Erythroblast (primary cell): ENCODE measurements at regions not wholly inside any gene's neighbourhood (a gene's known extent, or its start where the extent isn't known, plus 50 kb on each side); places are given as distances from the start of the nearest gene placed in this dataset.

Experiments used
- DNase-seq, 2 experiments: peaks; one replicate each; lab custom pipeline; 2025; lab: John Stamatoyannopoulos, UW
- GATA1 ChIP-seq: IDR thresholded peaks from 2 replicates; pipeline ENCODE4 v1.6.1; 2011; ENCODE audit warnings: low read depth, mild to moderate bottlenecking, control low read depth, low read length, moderate library complexity
- POLR2A ChIP-seq: IDR thresholded peaks from 2 replicates; pipeline ENCODE4 v1.6.1; 2011; ENCODE audit warnings: mild to moderate bottlenecking, low read length

DNA sequence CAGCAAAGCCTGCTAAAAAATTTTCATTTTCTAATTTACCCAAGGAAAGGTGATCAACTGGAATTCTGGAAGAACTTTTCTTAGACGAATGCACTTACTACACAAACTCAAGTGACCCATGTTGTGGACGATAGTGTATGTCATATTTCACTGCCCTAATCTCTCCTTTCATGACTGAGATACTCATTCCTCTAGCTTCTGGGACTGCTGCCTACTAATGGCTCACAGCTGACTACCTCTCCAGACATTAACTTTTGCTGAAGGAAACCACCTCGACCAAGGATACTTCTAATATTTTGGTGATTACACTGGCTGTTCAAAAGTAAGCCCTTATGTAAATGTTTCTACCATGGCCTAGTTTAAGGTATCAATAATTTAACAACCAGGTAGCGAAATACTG, 959.9 kb upstream of the GHITM start:
- TF ChIP-seq GATA1: no peak
- TF ChIP-seq POLR2A: no peak
- no peak for DNase-seq

DNA sequence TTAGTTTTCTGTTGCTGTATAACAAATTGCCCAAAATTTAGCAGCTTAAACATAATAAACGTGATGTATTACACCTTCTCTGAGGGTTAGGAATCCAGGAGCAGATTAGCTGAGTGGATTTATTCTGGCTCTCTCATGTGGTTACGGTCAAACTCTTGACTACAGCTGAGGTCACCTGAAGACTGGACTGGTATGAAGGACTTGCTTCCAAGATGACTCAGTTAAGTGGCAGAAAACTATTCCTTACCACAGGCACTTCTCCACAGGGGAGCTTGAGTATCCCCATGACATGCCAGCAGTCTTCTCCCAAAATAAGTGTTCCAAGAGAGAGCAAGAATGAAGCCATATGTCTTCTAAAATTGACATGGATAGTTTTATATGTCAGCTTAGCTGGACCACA, 957.2 kb upstream of the GHITM start:
- no peak for DNase-seq
- TF ChIP-seq GATA1 (no peak), POLR2A (no peak)

- TF ChIP-seq POLR2A (no peak), GATA1 (no peak)
Observed at GRCh38 chr10:83184641-83185040, 954.7 kb upstream of the GHITM start.

GRCh38 chr10:83190614-83191013, 948.7 kb upstream of the GHITM start:
- TF ChIP-seq POLR2A: no peak
- no peak for TF ChIP-seq GATA1
- DNase-seq: no peak

More at GRCh38 chr10:83184641-83185040, 954.7 kb upstream of the GHITM start:
- no peak for DNase-seq

DNA sequence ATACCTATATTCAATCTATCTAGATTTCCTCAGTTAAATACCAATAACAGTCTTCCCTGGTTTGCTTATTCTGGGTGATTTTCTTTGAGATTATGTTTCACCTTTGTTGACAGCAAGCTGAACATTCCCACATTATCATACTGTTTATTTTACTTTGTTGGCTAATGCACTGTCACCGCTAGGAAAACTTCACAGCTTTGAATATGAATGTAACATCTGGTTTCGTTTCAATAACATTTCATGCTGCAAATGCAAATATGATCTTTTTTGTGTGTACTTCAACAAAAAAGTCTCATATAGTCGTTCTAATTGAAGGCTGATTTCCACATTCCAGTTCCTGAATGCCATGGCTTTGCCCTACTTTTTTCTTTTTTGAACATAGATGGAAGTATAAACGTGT, 946.3 kb upstream of the GHITM start:
- no peak for TF ChIP-seq GATA1
- TF ChIP-seq POLR2A: no peak

GRCh38 chr10:83195021-83195420, 944.3 kb upstream of the GHITM start:
- TF ChIP-seq POLR2A: no peak
- TF ChIP-seq GATA1: no peak
- DNase-seq: no peak

More for the DNA sequence above, 946.3 kb upstream of the GHITM start:
- DNase-seq: no peak

GRCh38 chr10:83199374-83199773, 939.9 kb upstream of the GHITM start:
- DNase-seq: no peak
- TF ChIP-seq GATA1 (no peak), POLR2A (no peak)

DNA sequence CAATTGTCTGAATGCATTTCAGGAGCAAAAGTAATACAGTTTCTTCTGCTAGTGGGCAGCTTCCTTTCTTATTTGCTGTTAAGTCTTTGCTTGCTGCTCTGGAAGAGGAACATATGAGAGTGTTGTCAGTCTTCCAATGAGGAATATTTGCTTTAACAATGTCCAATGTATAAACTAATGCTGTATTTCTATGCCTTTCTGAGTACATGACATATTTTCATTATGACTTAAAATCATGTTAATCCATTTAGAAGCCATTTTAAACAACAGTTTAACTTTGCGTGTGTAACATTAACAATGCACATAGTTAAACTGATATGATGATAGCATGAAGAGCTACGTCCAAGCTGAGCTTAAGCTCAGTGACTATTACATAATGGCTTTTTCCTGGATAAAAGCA, 933.4 kb upstream of the GHITM start:
- TF ChIP-seq POLR2A (no peak), GATA1 (no peak)
- no peak for DNase-seq

DNA sequence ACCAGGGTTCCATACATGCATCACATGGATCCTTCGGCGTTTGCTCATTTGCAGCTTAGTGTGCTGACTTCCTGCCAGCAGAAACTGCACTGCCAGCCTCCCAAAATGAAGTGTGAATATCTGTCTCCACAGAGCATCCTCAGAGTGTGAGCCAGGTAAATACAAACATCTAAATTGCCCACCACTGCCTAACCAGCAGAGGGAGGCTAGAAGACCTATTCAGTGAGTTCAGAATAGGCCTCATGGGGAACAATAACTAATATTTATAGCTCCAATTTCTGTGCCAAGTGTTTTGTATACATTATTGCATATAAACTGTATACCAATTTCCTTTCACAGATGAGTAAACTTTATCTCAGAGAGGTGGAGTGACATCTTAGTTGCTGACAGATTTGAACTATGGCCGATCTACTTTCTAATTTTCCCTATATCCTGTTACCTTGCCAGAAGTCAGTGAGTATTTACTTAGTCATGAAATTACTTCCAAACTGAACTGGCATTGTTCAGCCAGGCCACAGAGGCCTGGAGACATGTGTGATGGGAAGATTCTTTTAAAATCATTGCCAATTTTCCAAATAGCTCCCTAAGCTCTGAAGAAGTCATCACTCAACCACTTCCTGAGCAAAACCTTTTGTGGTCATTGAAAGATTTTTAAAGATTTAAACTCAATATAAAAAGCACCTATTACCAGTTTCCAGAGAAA, 926.5 kb upstream of the GHITM start:
- TF ChIP-seq GATA1: no peak
- TF ChIP-seq POLR2A: no peak
- no peak for DNase-seq

DNA sequence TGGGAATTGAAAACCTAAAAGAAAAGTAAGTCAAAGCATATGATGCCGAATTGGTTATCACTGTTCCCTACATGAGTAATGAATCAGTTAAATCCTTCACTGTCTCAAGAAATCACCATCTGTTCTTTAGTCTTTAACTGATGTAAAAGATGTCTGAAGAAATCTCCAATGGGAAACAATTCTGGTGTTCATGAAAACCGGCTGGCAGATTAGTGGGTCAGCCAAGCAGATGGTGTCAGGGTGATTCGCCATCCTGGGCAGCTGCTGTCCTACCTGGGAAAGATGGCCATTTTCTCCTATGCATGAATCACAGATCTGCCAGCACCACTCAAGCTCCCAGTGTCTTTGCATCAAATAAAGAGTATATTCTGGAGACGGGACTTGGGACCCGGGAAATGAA, 925.2 kb upstream of the GHITM start:
- TF ChIP-seq POLR2A (no peak), GATA1 (no peak)
- no peak for DNase-seq

DNA sequence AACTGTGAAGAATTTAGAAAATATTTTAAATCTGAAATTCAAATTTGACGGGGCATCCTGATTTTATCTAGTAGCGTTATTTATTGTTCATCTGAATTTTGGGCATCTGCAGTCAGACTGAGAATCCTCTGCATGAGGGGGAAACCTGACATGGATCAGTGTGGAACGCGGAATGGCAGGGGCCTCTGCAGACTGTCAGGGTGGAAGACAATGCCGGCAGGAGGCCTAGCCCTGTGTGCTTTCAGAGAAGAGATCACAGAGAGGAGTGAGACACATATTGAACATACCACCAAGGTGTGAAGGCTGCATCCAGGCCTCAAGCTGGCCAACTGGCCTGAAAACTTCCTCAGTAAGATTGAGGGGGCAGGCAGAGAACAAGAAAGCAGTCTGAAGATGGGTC, 921.1 kb upstream of the GHITM start:
- no peak for TF ChIP-seq POLR2A
- no peak for TF ChIP-seq GATA1
- DNase-seq: no peak

DNA sequence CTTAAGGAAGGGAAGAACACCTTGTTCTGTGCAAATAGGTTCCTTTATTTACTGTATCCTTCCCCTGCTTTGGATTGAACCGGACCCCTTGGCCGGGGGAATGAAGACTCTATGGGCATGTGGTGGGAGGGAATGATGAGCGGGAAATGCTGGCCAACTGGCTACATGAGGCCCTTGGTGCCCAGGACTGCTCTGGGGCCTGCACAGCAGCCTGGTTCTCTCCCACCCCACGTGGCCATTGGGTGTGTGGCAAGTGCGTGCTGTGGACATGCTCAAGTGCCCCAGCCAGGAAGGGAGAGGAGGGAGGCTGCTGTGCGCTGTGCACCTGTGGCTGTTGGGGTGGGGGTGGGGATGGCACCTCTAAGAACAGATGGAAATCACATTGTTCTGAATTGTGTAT, 917.0 kb upstream of the GHITM start:
- TF ChIP-seq GATA1: no peak
- TF ChIP-seq POLR2A: no peak
- DNase-seq: no peak

- no peak for DNase-seq
Observed at GRCh38 chr10:83222832-83223742, 916.2 kb upstream of the GHITM start.

GRCh38 chr10:83225781-83226180, 913.5 kb upstream of the GHITM start:
- DNase-seq: no peak
- TF ChIP-seq POLR2A (no peak), GATA1 (no peak)

More at GRCh38 chr10:83222832-83223742, 916.2 kb upstream of the GHITM start:
- TF ChIP-seq POLR2A (no peak), GATA1 (no peak)

DNA sequence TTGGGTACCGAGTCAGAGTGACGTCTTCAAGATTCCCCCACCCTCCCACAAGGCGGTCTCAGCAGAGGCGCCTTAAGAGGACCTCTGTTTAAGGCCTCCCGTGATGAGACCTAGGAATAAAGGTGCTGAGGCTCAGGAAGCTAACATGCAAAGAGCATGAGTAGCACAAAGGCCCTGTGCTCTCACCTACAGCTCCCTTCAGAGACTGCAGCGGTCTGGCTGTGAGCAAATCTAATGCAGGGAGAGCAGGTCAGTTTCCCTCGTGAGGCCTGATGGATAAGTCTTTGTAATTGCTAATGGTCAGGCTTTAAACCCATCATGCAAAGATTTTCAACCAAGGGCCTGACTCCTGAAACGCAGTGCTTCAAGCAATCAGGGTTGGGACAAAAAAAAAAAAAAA, 909.3 kb upstream of the GHITM start:
- no peak for TF ChIP-seq POLR2A
- TF ChIP-seq GATA1: no peak
- DNase-seq: no peak
